PC-3 (cell line): ENCODE measurements at regions not wholly inside any gene's neighbourhood (a gene's known extent, or its start where the extent isn't known, plus 50 kb on each side); places are given as distances from the start of the nearest gene placed in this dataset.

ENCODE experiments used
- ATAC-seq: fragments of 200-7000 bp; cut with Tn5 transposase; 2 replicates; pipeline ENCODE4 v1.9.1; 2020; ENCODE audit warnings: mild to moderate bottlenecking, moderate library complexity
- BruUV-seq: library from RNA; stranded (reverse); fragments of 400-500 nt; replicated peaks from 2 replicates; lab custom pipeline; 2021; lab: Mats Ljungman, UMichigan
- CTCF ChIA-PET: fragments of 300-600 bp; sonication (Branson Sonifier 250); formaldehyde crosslinking; loops from one replicate; lab custom pipeline; 2022; ENCODE audit warnings: antibody characterized with exemption; lab: Charles Lee
- POLR2A ChIA-PET: fragments of 300-600 bp; sonication (Branson Sonifier 250); formaldehyde crosslinking; loops from one replicate; lab custom pipeline; 2022; ENCODE audit warnings: antibody characterized with exemption; ENCODE audit not compliant: unreplicated experiment; lab: Charles Lee
- DNase-seq: peaks from one replicate; pipeline ENCODE4 v3.0.0-alpha.2; 2015
- H2AFZ ChIP-seq: fragments of 300-600 bp; sonication (generic); 2 replicates; pipeline ENCODE4 v1.6.0; 2016; ENCODE audit warnings: antibody characterized with exemption, low read length
- H3F3A ChIP-seq: fragments of 300-600 bp; sonication (generic); one replicate; pipeline ENCODE4 v1.6.0; 2017; ENCODE audit warnings: antibody characterized with exemption, low read length, control low read depth, mild to moderate bottlenecking; ENCODE audit not compliant: unreplicated experiment
- H3K27ac ChIP-seq: fragments of 300-600 bp; sonication (generic); 2 replicates; pipeline ENCODE4 v1.5.1; 2016; ENCODE audit warnings: mild to moderate bottlenecking, low read length
- H3K27me3 ChIP-seq: fragments of 300-600 bp; sonication (generic); 2 replicates; pipeline ENCODE4 v1.6.1; 2016; ENCODE audit warnings: low read length, mixed read lengths
- H3K36me3 ChIP-seq: fragments of 300-600 bp; sonication (generic); 2 replicates; pipeline ENCODE4 v1.6.1; 2016; ENCODE audit warnings: low read depth, mixed run types, low read length, mixed read lengths
- H3K4me1 ChIP-seq: fragments of 300-600 bp; sonication (generic); 2 replicates; pipeline ENCODE4 v1.5.1; 2016; ENCODE audit warnings: low read length; ENCODE audit not compliant: insufficient read depth
- H3K4me2 ChIP-seq: fragments of 300-600 bp; sonication (generic); 2 replicates; pipeline ENCODE4 v1.6.0; 2016; ENCODE audit warnings: low read length
- H3K4me3 ChIP-seq: fragments of 300-600 bp; sonication (generic); 2 replicates; pipeline ENCODE4 v1.5.1; 2016; ENCODE audit warnings: mild to moderate bottlenecking, low read length, mixed read lengths
- H3K79me2 ChIP-seq: fragments of 300-600 bp; sonication (generic); 2 replicates; pipeline ENCODE4 v1.6.1; 2017; ENCODE audit warnings: low read length, mixed read lengths
- H3K9ac ChIP-seq: fragments of 300-600 bp; sonication (generic); 2 replicates; pipeline ENCODE4 v1.6.0; 2016; ENCODE audit warnings: mild to moderate bottlenecking, low read length
- H3K9me2 ChIP-seq: fragments of 300-600 bp; sonication (generic); replicated peaks from 2 replicates; pipeline ENCODE4 v1.6.1; 2016; ENCODE audit warnings: mixed run types, low read length, mixed read lengths
- H3K9me3 ChIP-seq: fragments of 300-600 bp; sonication (generic); 2 replicates; pipeline ENCODE4 v1.6.1; 2016; ENCODE audit warnings: low read length, mixed read lengths
- H4K20me1 ChIP-seq: fragments of 300-600 bp; sonication (generic); 2 replicates; pipeline ENCODE4 v1.6.1; 2016; ENCODE audit warnings: low read length, mixed read lengths
- EZH2 ChIP-seq: fragments of 300-600 bp; sonication (generic); IDR thresholded peaks from one replicate; pipeline ENCODE4 v1.6.1; 2017; ENCODE audit warnings: antibody characterized with exemption, mild to moderate bottlenecking, low read length; ENCODE audit not compliant: unreplicated experiment
- EZH2phosphoT487 ChIP-seq: fragments of 300-600 bp; sonication (generic); IDR thresholded peaks from 2 replicates; pipeline ENCODE4 v1.6.1; 2018; ENCODE audit warnings: mild to moderate bottlenecking, antibody characterized with exemption, low read length, borderline replicate concordance
- intact Hi-C: fragments of 100-400 bp; cut with micrococcal nuclease; formaldehyde crosslinking; loops from 2 replicates; pipeline ENCODE4 v1.9.0; 2023
- TF ChIP-seq, protein P1 (sequence below): fragments of 300-600 bp; sonication (generic); conservative IDR thresholded peaks from 2 replicates; pipeline ENCODE4 v1.5.1; 2017; ENCODE audit warnings: antibody characterized with exemption, low read depth, mild to moderate bottlenecking, low read length

DNA sequence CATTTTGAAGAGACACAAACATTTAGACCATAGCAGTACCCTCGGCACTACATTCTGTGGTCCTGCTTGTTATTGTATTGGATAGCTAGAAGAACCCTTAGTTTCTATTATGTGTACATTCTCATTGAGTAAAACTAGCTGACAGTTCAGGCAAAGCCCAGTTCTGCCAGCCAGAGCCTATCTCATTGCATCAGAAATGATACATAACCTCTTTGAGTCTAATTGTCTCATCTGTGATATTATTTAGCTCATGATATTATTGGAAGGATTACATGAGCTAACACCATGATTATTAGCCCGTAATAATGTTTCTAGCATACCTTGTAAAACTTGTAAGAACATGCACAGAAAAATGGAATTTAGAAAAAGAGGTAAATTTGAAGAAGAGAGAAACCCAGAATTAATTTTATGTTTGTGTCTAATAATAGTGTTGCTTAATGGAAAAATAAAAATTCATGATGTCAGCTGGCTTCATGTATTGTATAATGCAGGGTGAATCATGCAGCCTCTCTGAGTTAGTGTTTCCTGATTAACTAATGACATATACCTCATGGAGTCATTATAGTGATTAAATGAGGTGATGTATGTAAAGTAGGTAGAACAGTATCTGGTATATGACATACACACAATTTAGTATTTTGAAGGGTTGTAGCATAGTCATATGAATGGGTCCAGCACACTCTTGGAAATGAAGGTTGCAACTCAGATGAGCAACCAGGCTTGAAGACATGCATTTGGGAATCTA lies 339.4 kb upstream of the GRM7 start:
- no peaks in the 10 kb centered on the region for H3F3A ChIP-seq
- H3K79me2 ChIP-seq: no peaks in the 10 kb centered on the region
- H4K20me1 ChIP-seq: no peaks in the 10 kb centered on the region
- ChIA-PET CTCF (no interaction called here), POLR2A (no interaction called here)
- intact Hi-C loops: no loop called here
- no peak for ATAC-seq
- H3K4me3 ChIP-seq: no peak overlapping the region
- H2AFZ ChIP-seq: no peak overlapping the region
- DNase-seq: no peak
- H3K4me2 ChIP-seq: no peak overlapping the region
- H3K4me1 ChIP-seq: no peaks in the 10 kb centered on the region
- no peaks in the 10 kb centered on the region for H3K27me3 ChIP-seq
- H3K27ac ChIP-seq: no peak overlapping the region
- H3K9me2 ChIP-seq: no peaks in the 10 kb centered on the region
- no TSS peak for BruUV-seq
- no peaks in the 10 kb centered on the region for H3K36me3 ChIP-seq
- peaks cover 26% of the 10 kb centered on the region; the same call in 1 of the 2 replicates for H3K9me3 ChIP-seq
- TF ChIP-seq EZH2 (no peak), EZH2phosphoT487 (no peak)
- TF ChIP-seq, protein P1, sequence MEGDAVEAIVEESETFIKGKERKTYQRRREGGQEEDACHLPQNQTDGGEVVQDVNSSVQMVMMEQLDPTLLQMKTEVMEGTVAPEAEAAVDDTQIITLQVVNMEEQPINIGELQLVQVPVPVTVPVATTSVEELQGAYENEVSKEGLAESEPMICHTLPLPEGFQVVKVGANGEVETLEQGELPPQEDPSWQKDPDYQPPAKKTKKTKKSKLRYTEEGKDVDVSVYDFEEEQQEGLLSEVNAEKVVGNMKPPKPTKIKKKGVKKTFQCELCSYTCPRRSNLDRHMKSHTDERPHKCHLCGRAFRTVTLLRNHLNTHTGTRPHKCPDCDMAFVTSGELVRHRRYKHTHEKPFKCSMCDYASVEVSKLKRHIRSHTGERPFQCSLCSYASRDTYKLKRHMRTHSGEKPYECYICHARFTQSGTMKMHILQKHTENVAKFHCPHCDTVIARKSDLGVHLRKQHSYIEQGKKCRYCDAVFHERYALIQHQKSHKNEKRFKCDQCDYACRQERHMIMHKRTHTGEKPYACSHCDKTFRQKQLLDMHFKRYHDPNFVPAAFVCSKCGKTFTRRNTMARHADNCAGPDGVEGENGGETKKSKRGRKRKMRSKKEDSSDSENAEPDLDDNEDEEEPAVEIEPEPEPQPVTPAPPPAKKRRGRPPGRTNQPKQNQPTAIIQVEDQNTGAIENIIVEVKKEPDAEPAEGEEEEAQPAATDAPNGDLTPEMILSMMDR: no peak
- no peak overlapping the region for H3K9ac ChIP-seq

DNA sequence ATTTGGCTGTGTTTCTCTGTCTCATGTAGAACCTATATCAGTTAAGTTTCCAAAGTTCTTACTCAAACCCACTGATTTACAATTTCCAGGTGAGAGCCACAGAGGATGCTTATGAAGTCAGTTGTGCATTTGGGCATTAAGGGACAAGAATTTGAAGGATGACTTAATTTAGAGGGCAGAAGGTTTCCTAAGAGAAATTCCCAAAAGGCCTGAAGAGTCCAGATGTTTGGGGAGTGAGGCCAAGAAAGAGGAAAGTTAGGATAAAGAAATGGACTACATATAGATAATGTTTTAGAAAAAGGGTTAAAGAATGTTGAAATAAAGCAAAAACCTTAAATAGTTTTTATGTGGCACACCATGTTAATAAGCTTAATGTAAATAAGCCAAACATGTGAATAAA lies 338.7 kb upstream of the GRM7 start:
- H3K9ac ChIP-seq: no peak overlapping the region
- no peak for DNase-seq
- ATAC-seq: no peak
- no peaks in the 10 kb centered on the region for H3F3A ChIP-seq
- no peaks in the 10 kb centered on the region for H3K27me3 ChIP-seq
- H4K20me1 ChIP-seq: no peaks in the 10 kb centered on the region
- no peak overlapping the region for H3K27ac ChIP-seq
- H3K4me2 ChIP-seq: no peak overlapping the region
- H3K9me2 ChIP-seq: no peaks in the 10 kb centered on the region
- no peaks in the 10 kb centered on the region for H3K79me2 ChIP-seq
- H2AFZ ChIP-seq: no peak overlapping the region
- TF ChIP-seq EZH2phosphoT487 (no peak), EZH2 (no peak)
- TF ChIP-seq, protein P1: no peak
- BruUV-seq: no TSS peak
- POLR2A ChIA-PET: no interaction called here
- H3K36me3 ChIP-seq: no peaks in the 10 kb centered on the region
- CTCF ChIA-PET: no interaction called here
- H3K4me1 ChIP-seq: no peaks in the 10 kb centered on the region
- no peak overlapping the region for H3K4me3 ChIP-seq
- intact Hi-C loops: no loop called here
- H3K9me3 ChIP-seq: peaks cover 22% of the 10 kb centered on the region; the same call in 1 of the 2 replicates

DNA sequence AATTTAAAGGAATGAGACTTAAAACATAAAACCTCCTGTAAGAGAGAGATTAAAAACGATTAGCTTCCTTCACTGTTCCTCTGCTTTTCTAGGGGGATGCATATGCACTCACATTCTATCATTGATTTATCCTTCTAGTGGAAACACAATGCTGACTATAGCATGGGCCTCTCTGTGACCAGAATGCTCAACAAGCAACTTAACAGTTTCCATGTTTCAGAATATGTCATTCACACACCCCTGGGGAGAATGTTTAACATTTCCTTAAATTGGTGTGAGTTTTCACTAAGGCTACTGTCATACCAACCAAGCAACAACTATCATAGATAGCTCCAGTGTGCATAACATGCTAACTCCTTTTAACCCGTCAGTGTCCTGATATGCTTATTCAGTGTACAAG lies 337.9 kb upstream of the GRM7 start:
- intact Hi-C loops: no loop called here
- Histone ChIP-seq H3K27me3 (no peaks in the 10 kb centered on the region), H3K4me1 (no peaks in the 10 kb centered on the region), H3K9me3 (peaks cover 22% of the 10 kb centered on the region; the same call in 1 of the 2 replicates), H4K20me1 (no peaks in the 10 kb centered on the region), H3F3A (no peaks in the 10 kb centered on the region), H3K79me2 (no peaks in the 10 kb centered on the region), H3K9ac (no peak overlapping the region), H3K9me2 (no peaks in the 10 kb centered on the region), H3K4me2 (no peak overlapping the region), H3K27ac (no peak overlapping the region), H3K4me3 (no peak overlapping the region), H2AFZ (no peak overlapping the region), H3K36me3 (no peaks in the 10 kb centered on the region)
- no TSS peak for BruUV-seq
- POLR2A ChIA-PET: no interaction called here
- TF ChIP-seq, protein P1: no peak
- TF ChIP-seq EZH2: no peak
- TF ChIP-seq EZH2phosphoT487: no peak
- CTCF ChIA-PET: no interaction called here
- DNase-seq (no peak), ATAC-seq (no peak)
